K562 (cell line): ENCODE measurements at regions not wholly inside any gene's neighbourhood (a gene's known extent, or its start where the extent isn't known, plus 50 kb on each side); places are given as distances from the start of the nearest gene placed in this dataset.

ENCODE experiments used
- ATAC-seq: fragments of 200-7000 bp; cut with Tn5 transposase; 3 replicates; pipeline ENCODE4 v1.9.1; 2020; ENCODE audit warnings: moderate library complexity
- BruUV-seq: library from RNA; stranded (reverse); fragments of 400-500 nt; replicated peaks from 2 replicates; lab custom pipeline; 2021; lab: Mats Ljungman, UMichigan
- CTCF ChIA-PET: fragments of 300-600 bp; formaldehyde crosslinking; extraction: SDS; loops from one replicate; lab custom pipeline; 2021; ENCODE audit warnings: low intra/inter-chr PET ratio; lab: Yijun Ruan, JAX
- POLR2A ChIA-PET: fragments of 300-600, 350-650 bp; sonication (Branson Sonifier 250); formaldehyde crosslinking; extraction: SDS; loops from one replicate; lab custom pipeline; 2021; ENCODE audit warnings: antibody characterized with exemption, inconsistent platforms; lab: Yijun Ruan, JAX
- DNase-seq, 4 experiments: peaks; one replicate each; pipeline versions ENCODE4 v3.0.0 to v3.0.0-alpha.2; 2011 to 2018; ENCODE audit warnings: low spot score in 3 of 4, mixed read lengths in 3 of 4; ENCODE audit errors: extremely low read depth in 1 of 4
- FAIRE-seq: peaks from 2 replicates; lab custom pipeline; 2011; peaks lifted over from hg19 to GRCh38; lab: Jason Lieb, UNC
- H2AFZ ChIP-seq: 2 replicates; pipeline ENCODE4 v1.6.0; 2011; ENCODE audit warnings: low read depth, low read length, control low read depth, inconsistent platforms
- H3K27ac ChIP-seq: fragments of 200-600 bp; 3 replicates; pipeline ENCODE4 v1.8.0; 2011; ENCODE audit warnings: low read depth, mild to moderate bottlenecking, control low read depth, inconsistent platforms, low read length, moderate library complexity, mixed read lengths; ENCODE audit errors: extremely low read depth
- H3K27me3 ChIP-seq, 2 experiments: fragments of 300-600 bp in 1 of 2; 2 replicates in 1 of 2; 3 replicates in 1 of 2; pipeline versions ENCODE4 v1.6.0 to v1.8.0; 2011; ENCODE audit warnings: inconsistent platforms in 2 of 2, low read length in 2 of 2, mild to moderate bottlenecking in 1 of 2, mixed read lengths in 1 of 2, moderate library complexity in 1 of 2; ENCODE audit not compliant: control insufficient read depth in 2 of 2, insufficient read depth in 2 of 2
- H3K36me3 ChIP-seq: fragments of 300-600 bp; 3 replicates; pipeline ENCODE4 v1.8.0; 2011; ENCODE audit warnings: mild to moderate bottlenecking, low read length, inconsistent platforms; ENCODE audit not compliant: control insufficient read depth, insufficient read depth
- H3K4me1 ChIP-seq, 2 experiments: fragments of 200-600 bp in 1 of 2; replicated peaks in 1 of 2; 2 replicates in 1 of 2; 3 replicates in 1 of 2; pipeline versions ENCODE4 v1.5.1 to v1.8.0; 2011; ENCODE audit warnings: inconsistent platforms in 2 of 2, low read length in 2 of 2, mild to moderate bottlenecking in 1 of 2, mixed read lengths in 1 of 2, moderate library complexity in 1 of 2; ENCODE audit not compliant: control insufficient read depth in 2 of 2, insufficient read depth in 2 of 2
- H3K4me2 ChIP-seq: 2 replicates; pipeline ENCODE4 v1.6.1; 2011; ENCODE audit warnings: low read length, control low read depth, inconsistent platforms, mixed read lengths; ENCODE audit not compliant: insufficient read depth
- H3K4me3 ChIP-seq: fragments of 200-600 bp; sonication (generic), shearing (Covaris generic); 2 replicates; pipeline ENCODE4 v1.5.1; 2016; ENCODE audit warnings: control low read depth, inconsistent platforms
- H3K79me2 ChIP-seq: fragments of 200-600 bp; 3 replicates; pipeline ENCODE4 v1.8.0; 2011; ENCODE audit warnings: low read length, inconsistent platforms; ENCODE audit not compliant: control insufficient read depth, insufficient read depth
- H3K9ac ChIP-seq, 2 experiments: 2 replicates each; pipeline versions ENCODE4 v1.6.0 to v1.6.1; 2011; ENCODE audit warnings: low read depth in 2 of 2, low read length in 2 of 2, control low read depth in 1 of 2, inconsistent platforms in 1 of 2, mild to moderate bottlenecking in 1 of 2, mixed read lengths in 1 of 2; ENCODE audit not compliant: insufficient read depth in 1 of 2
- H3K9me1 ChIP-seq: one replicate; pipeline ENCODE4 v1.6.0; 2011; ENCODE audit warnings: inconsistent platforms, mild to moderate bottlenecking, low read length, moderate library complexity; ENCODE audit not compliant: control insufficient read depth, insufficient read depth
- H3K9me3 ChIP-seq: replicated peaks from 2 replicates; pipeline ENCODE4 v1.5.1; 2011; ENCODE audit warnings: low read depth, low read length, inconsistent platforms; ENCODE audit not compliant: control insufficient read depth, insufficient read depth
- H4K20me1 ChIP-seq: replicated peaks from 2 replicates; pipeline ENCODE4 v1.6.1; 2011; ENCODE audit warnings: low read length, inconsistent platforms, mixed read lengths; ENCODE audit not compliant: control insufficient read depth, insufficient read depth
- BRD9 ChIP-seq: fragments of 450-650 bp; IDR thresholded peaks from 2 replicates; pipeline ENCODE4 v1.6.1; 2018; ENCODE audit warnings: low read depth; ENCODE audit not compliant: partially characterized antibody
- CCAR2 ChIP-seq: fragments of 200-400 bp; formaldehyde crosslinking; IDR thresholded peaks from 2 replicates; pipeline ENCODE4 v1.6.1; 2017; ENCODE audit warnings: mild to moderate bottlenecking, low read depth, low read length
- NCOA4 ChIP-seq: fragments of 450-650 bp; IDR thresholded peaks from 2 replicates; pipeline ENCODE4 v1.6.1; 2018; ENCODE audit warnings: mild to moderate bottlenecking; ENCODE audit not compliant: partially characterized antibody
- NCOA6 ChIP-seq: fragments of 450-650 bp; IDR thresholded peaks from 2 replicates; pipeline ENCODE4 v1.6.1; 2017; ENCODE audit warnings: mild to moderate bottlenecking
- NRF1 ChIP-seq, 2 experiments: fragments of 450-650 bp; IDR thresholded peaks in 1 of 2; conservative IDR thresholded peaks in 1 of 2; 2 replicates each; pipeline ENCODE4 v1.6.1; 2014; ENCODE audit warnings: mild to moderate bottlenecking in 2 of 2
- POLR2B ChIP-seq: fragments of 450-650 bp; IDR thresholded peaks from 2 replicates; pipeline ENCODE4 v1.6.1; 2018; ENCODE audit warnings: low read depth; ENCODE audit not compliant: partially characterized antibody
- RFX7 ChIP-seq: fragments of 250-450 bp; sonication (Bioruptor Pico); IDR thresholded peaks from 2 replicates; pipeline ENCODE4 v1.5.1; 2021; ENCODE audit warnings: mild to moderate bottlenecking
- RREB1 ChIP-seq: fragments of 250-450 bp; sonication (Bioruptor Pico); IDR thresholded peaks from 2 replicates; pipeline ENCODE4 v1.4.0; 2020
- ZNF699 ChIP-seq: fragments of 250-450 bp; sonication (Bioruptor Pico); IDR thresholded peaks from 2 replicates; pipeline ENCODE4 v1.8.0; 2021; ENCODE audit warnings: mild to moderate bottlenecking, moderate library complexity; ENCODE audit not compliant: insufficient replicate concordance
- WGBS: fragments of 100-300 bp; shearing (Covaris generic); methylation state at CpG from one replicate; pipeline ENCODE4 v1.1.6; 2016; ENCODE audit warnings: low coverage, mixed read lengths; ENCODE audit not compliant: insufficient coverage; ENCODE audit errors: missing lambda C conversion rate; 5-methylcytosine and 5-hydroxymethylcytosine counted together
- in situ Hi-C: fragments of 300-500 bp; cut with MboI; formaldehyde crosslinking; loops from 4 replicates; pipeline ENCODE4 v1.15.0; 2018; ENCODE audit warnings: inconsistent platforms, mixed read lengths
- intact Hi-C: fragments of 100-400 bp; cut with micrococcal nuclease; formaldehyde crosslinking; loops from 2 replicates; pipeline ENCODE4 v1.14.2; 2022

- intact Hi-C loops = no loop called here
- Histone ChIP-seq H3K36me3 (no peaks in the 10 kb centered on the region), H4K20me1 (no peaks in the 10 kb centered on the region), H3K9ac (no peak overlapping the region), H3K27ac (no peak overlapping the region), H3K9me3 (no peaks in the 10 kb centered on the region), H3K4me2 (no peak overlapping the region), H3K4me3 (no peak overlapping the region), H2AFZ (no peak overlapping the region), H3K4me1 (no peaks in the 10 kb centered on the region), H3K27me3 (no peaks in the 10 kb centered on the region), H3K79me2 (no peaks in the 10 kb centered on the region), H3K9me1 (no peaks in the 10 kb centered on the region)
- WGBS = 0% methylated on average over 2 of the region's 2 CpGs
- no peak for FAIRE-seq
- CTCF ChIA-PET = no interaction called here
- no peak for TF ChIP-seq NCOA6
- TF ChIP-seq CCAR2 = no peak
- no peak for TF ChIP-seq NRF1 (conservative IDR thresholded peaks at IDR 0.05 in 1 of 2, IDR thresholded peaks at IDR 0.05 in 1 of 2)
- no peak for TF ChIP-seq NCOA4
- no peak for TF ChIP-seq RFX7 (CRISPR knock-in tag)
- no peak for TF ChIP-seq POLR2B
- TF ChIP-seq ZNF699 = no peak
- TF ChIP-seq BRD9 = no peak
- TF ChIP-seq RREB1 (CRISPR knock-in tag) = no peak
- no peak for DNase-seq
- POLR2A ChIA-PET = no interaction called here
- ATAC-seq = no peak
- in situ Hi-C loops = no loop called here
- BruUV-seq = no TSS peak
Observed at GRCh38 chr10:112057072-112057471, 126.5 kb downstream of the GPAM start.
